ENCODE measurements at regions not wholly inside any gene's neighbourhood (a gene's known extent, or its start where the extent isn't known, plus 50 kb on each side); places are given as distances from the start of the nearest gene placed in this dataset.

- TF ChIP-seq POLR2A (IDR thresholded peaks at IDR 0.05; ENCODE audit: low read depth, low read length), result no peak
- TF ChIP-seq POLR2AphosphoS5 (IDR thresholded peaks at IDR 0.05; ENCODE audit: low read depth, low read length), result no peak
These were observed 775.6 kb downstream of the STIM2 start for GRCh38 chr4:27635936-27636913.
